PC-3 (cell line): ENCODE measurements at regions not wholly inside any gene's neighbourhood (a gene's known extent, or its start where the extent isn't known, plus 50 kb on each side); places are given as distances from the start of the nearest gene placed in this dataset.

Experiments used
- EZH2 ChIP-seq: fragments of 300-600 bp; sonication (generic); IDR thresholded peaks from one replicate; pipeline ENCODE4 v1.6.1; 2017; ENCODE audit warnings: antibody characterized with exemption, mild to moderate bottlenecking, low read length; ENCODE audit not compliant: unreplicated experiment
- TF ChIP-seq, protein P1 (sequence below): fragments of 300-600 bp; sonication (generic); conservative IDR thresholded peaks from 2 replicates; pipeline ENCODE4 v1.5.1; 2017; ENCODE audit warnings: antibody characterized with exemption, low read depth, mild to moderate bottlenecking, low read length

DNA sequence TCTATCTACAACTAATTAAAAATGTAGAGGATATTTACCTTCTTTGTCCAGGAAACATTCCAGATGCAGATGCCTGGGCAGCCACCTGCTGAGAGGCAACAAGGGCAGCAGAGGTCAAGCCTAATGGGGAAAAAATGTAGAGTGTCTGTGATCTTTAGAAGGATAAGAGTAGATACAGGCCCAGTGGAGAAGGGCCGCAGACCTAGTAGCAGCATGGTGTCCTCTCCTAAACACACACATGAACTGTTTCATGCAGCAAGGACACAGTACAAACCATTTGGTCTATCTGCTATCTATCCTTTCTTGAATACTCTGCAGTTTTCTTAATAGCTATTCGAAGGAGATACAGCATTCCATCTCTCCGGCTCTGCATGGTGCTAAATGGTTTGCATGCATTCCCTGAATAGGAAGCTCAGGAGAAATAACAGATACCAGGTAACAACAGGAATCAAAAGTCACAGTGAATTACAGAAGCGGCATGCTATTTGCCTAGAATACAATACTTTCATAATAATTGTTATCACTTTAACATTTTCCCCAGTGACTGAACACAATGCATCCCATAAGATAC is 107.3 kb downstream of the ZNF608 start:
- TF ChIP-seq, protein P1, sequence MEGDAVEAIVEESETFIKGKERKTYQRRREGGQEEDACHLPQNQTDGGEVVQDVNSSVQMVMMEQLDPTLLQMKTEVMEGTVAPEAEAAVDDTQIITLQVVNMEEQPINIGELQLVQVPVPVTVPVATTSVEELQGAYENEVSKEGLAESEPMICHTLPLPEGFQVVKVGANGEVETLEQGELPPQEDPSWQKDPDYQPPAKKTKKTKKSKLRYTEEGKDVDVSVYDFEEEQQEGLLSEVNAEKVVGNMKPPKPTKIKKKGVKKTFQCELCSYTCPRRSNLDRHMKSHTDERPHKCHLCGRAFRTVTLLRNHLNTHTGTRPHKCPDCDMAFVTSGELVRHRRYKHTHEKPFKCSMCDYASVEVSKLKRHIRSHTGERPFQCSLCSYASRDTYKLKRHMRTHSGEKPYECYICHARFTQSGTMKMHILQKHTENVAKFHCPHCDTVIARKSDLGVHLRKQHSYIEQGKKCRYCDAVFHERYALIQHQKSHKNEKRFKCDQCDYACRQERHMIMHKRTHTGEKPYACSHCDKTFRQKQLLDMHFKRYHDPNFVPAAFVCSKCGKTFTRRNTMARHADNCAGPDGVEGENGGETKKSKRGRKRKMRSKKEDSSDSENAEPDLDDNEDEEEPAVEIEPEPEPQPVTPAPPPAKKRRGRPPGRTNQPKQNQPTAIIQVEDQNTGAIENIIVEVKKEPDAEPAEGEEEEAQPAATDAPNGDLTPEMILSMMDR: no peak
- TF ChIP-seq EZH2: no peak
